Stimulated activated naive CD8-positive, alpha-beta T cell treated with anti-CD3 and anti-CD28 coated beads, Interleukin-15, Interleukin-2, amounts not matched to agents 100 ng/mL and 50 ng/mL, for 24 hours (primary cell): ENCODE measurements at regions not wholly inside any gene's neighbourhood (a gene's known extent, or its start where the extent isn't known, plus 50 kb on each side); places are given as distances from the start of the nearest gene placed in this dataset.

Experiments
- H3K27ac Mint-ChIP-seq: one replicate; pipeline ENCODE4 v1.8.0; 2021; ENCODE audit warnings: mild to moderate bottlenecking, mixed read lengths
- H3K27me3 Mint-ChIP-seq: one replicate; pipeline ENCODE4 v1.8.0; 2021; ENCODE audit warnings: mixed read lengths
- H3K36me3 Mint-ChIP-seq: one replicate; pipeline ENCODE4 v1.8.0; 2021; ENCODE audit warnings: low read depth, mixed read lengths
- H3K4me1 Mint-ChIP-seq: one replicate; pipeline ENCODE4 v1.8.0; 2021; ENCODE audit warnings: low read depth, mixed read lengths
- H3K4me3 Mint-ChIP-seq: one replicate; pipeline ENCODE4 v1.8.0; 2021; ENCODE audit warnings: mild to moderate bottlenecking, mixed read lengths
- H3K9me3 Mint-ChIP-seq: one replicate; pipeline ENCODE4 v1.8.0; 2021; ENCODE audit warnings: mixed read lengths

DNA sequence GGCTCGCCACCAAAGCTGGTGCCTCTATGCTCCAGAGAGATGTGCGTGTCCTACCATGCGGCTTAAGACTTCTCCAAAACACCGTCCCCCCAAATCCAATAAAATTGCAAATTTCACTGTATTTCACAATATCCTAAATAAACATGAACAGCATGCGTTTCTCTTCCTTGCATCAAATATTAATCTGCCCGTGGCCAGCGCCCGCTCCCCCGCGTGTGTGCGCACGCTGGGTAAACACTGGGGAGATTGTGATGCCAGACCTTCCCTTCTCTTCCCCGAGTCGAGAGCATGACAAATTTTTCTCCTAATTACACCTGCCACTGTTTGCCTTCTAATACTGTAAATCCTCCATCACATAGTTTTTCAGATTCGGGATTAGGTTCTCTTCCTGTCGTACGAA lies 148.1 kb downstream of the MRM1 start:
- no peak overlapping the region for H3K27ac Mint-ChIP-seq
- H3K36me3 Mint-ChIP-seq, result no peaks in the 10 kb centered on the region
- no peaks in the 10 kb centered on the region for H3K4me1 Mint-ChIP-seq
- H3K4me3 Mint-ChIP-seq, result no peak overlapping the region
- peaks cover 5% of the 10 kb centered on the region for H3K27me3 Mint-ChIP-seq
- H3K9me3 Mint-ChIP-seq, result no peaks in the 10 kb centered on the region

- Mint-ChIP-seq H3K9me3 (no peaks in the 10 kb centered on the region), H3K36me3 (no peaks in the 10 kb centered on the region), H3K4me1 (no peaks in the 10 kb centered on the region), H3K27ac (no peak overlapping the region), H3K27me3 (peaks cover 5% of the 10 kb centered on the region), H3K4me3 (no peak overlapping the region)
Observed at GRCh38 chr17:36750316-36750885, 149.0 kb downstream of the MRM1 start.

DNA sequence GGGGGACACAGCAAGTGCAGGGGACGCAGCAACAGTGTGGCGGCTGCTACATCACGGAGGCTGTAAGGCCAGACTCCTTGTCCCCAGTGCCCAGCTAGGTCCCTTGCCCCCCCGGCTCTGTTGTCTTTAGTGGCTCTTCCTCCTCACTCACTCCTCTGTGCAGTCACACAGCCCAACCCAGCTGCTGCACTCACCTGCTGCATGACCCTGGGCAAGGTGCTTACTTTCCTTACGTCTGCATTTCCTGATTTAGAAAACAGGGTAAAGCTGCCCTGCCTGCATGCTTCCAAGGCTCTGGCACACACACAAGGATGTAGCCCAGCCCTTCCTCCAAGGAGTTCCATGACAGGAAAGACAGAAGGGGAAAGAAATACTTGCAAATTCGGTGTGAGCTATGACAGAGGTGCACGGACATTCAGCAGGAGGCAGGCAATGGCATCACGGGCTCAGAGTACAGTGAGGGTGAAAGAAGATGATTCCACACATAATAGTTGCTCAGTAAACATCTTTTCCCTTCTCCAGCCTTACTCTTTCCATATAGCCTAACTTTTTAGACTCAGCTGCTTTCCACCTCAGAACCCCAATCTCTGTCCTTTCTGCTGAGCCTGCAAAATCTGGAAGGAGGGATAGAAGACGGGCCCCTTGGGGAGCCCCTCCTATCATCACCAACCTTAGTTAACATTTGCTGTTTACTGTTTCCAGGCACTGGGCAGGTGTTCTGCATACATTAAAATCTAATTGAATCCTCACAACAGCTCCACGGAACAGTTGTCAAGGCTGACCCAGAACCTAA lies 150.9 kb downstream of the MRM1 start:
- H3K27me3 Mint-ChIP-seq, result peaks cover 5% of the 10 kb centered on the region
- H3K36me3 Mint-ChIP-seq, result no peaks in the 10 kb centered on the region
- no peak overlapping the region for H3K27ac Mint-ChIP-seq
- no peaks in the 10 kb centered on the region for H3K9me3 Mint-ChIP-seq
- H3K4me3 Mint-ChIP-seq, result no peak overlapping the region
- no peaks in the 10 kb centered on the region for H3K4me1 Mint-ChIP-seq

- H3K36me3 Mint-ChIP-seq, result no peaks in the 10 kb centered on the region
- no peaks in the 10 kb centered on the region for H3K9me3 Mint-ChIP-seq
- no peak overlapping the region for H3K4me3 Mint-ChIP-seq
- H3K4me1 Mint-ChIP-seq, result no peaks in the 10 kb centered on the region
- H3K27me3 Mint-ChIP-seq, result peaks cover 5% of the 10 kb centered on the region
- no peak overlapping the region for H3K27ac Mint-ChIP-seq
Observed at GRCh38 chr17:36755586-36755985, 154.2 kb downstream of the MRM1 start.

GRCh38 chr17:36756695-36757094 lies 155.3 kb downstream of the MRM1 start:
- peaks cover 5% of the 10 kb centered on the region for H3K27me3 Mint-ChIP-seq
- H3K4me3 Mint-ChIP-seq, result no peak overlapping the region
- H3K27ac Mint-ChIP-seq, result no peak overlapping the region
- H3K4me1 Mint-ChIP-seq, result no peaks in the 10 kb centered on the region
- peaks cover 5% of the 10 kb centered on the region for H3K9me3 Mint-ChIP-seq
- H3K36me3 Mint-ChIP-seq, result no peaks in the 10 kb centered on the region

DNA sequence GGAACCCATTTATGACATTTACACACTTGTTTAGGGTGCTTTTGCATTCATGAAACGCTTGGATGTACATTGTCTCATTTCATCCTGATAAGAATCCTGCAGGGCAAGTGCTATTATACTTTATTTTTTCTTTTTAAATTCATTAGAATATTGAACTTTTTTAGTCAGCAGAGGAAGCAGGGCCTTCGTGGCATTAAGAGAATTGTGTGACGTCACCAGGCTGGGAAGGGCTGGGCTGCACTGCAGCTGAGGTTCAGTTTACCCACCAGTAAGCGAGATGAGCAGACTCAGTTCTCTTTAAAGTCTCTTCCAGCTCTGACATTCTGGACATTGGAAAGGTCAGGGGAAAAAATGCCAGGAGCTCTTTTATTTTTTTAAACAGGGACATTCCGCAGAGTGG lies 159.0 kb downstream of the MRM1 start:
- Mint-ChIP-seq H3K27ac (no peak overlapping the region), H3K9me3 (peaks cover 5% of the 10 kb centered on the region), H3K4me3 (no peak overlapping the region), H3K4me1 (peaks cover 16% of the 10 kb centered on the region), H3K27me3 (no peaks in the 10 kb centered on the region), H3K36me3 (no peaks in the 10 kb centered on the region)

- peaks cover 5% of the 10 kb centered on the region for H3K9me3 Mint-ChIP-seq
- peaks cover 16% of the 10 kb centered on the region for H3K4me1 Mint-ChIP-seq
- no peak overlapping the region for H3K4me3 Mint-ChIP-seq
- H3K27ac Mint-ChIP-seq, result no peak overlapping the region
- H3K36me3 Mint-ChIP-seq, result no peaks in the 10 kb centered on the region
- no peaks in the 10 kb centered on the region for H3K27me3 Mint-ChIP-seq
Observed at GRCh38 chr17:36761203-36761950, 160.0 kb downstream of the MRM1 start.

DNA sequence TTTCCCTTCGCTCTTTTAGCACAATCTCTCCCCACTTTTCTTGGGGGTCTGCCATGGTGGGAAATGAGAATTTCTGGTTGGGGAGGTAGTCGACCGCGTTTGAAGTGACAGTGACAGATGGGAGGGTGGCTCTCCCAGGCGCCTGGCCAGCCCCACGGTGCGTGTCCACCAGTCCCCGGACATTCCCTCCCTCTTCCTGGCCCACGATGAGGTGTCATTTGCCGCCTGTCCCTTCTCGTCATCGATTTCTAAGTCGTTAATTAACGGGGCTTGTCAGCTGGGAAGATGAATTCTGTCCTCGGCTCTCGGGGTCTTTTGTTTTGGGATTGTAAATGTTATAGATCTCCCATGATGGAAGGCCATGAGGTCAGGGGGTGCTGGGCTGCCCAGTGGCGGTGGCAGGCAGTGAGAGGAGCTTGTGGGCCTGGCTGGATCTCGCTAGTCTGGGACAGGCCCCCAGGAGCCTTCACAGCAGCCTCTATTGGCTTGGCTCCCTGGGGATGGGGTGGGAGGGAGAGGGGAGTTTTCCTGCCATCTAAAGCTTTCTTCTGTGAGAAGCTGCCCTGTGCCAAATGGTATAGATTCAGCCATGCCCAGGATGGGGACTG lies 164.2 kb downstream of the MRM1 start:
- Mint-ChIP-seq H3K4me3 (no peak overlapping the region), H3K9me3 (peaks cover 5% of the 10 kb centered on the region), H3K27me3 (no peaks in the 10 kb centered on the region), H3K4me1 (peaks cover 16% of the 10 kb centered on the region), H3K36me3 (no peaks in the 10 kb centered on the region), H3K27ac (no peak overlapping the region)

DNA sequence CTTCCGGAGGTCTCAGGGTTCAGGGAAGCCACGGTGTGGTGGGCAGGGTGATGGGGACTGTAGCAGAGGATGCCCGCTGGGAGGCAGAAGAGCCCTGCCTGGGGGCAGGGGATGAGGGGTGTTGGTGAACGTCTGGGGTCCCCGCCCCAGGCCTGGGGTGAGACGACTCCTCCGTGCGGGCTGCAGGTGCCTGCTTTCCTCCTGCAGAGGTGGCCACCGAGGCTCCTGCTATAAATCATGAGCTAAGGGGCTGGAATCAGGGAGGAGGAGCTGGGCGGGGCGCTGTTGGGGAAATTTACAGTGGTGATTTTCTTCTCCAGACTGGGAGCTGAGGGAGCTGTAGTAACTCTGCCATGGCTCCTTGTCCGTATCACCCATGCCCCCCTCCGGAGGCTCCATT lies 167.0 kb downstream of the MRM1 start:
- Mint-ChIP-seq H3K36me3 (no peaks in the 10 kb centered on the region), H3K27me3 (no peaks in the 10 kb centered on the region), H3K4me3 (no peak overlapping the region), H3K4me1 (peaks cover 4% of the 10 kb centered on the region), H3K27ac (no peak overlapping the region), H3K9me3 (no peaks in the 10 kb centered on the region)

DNA sequence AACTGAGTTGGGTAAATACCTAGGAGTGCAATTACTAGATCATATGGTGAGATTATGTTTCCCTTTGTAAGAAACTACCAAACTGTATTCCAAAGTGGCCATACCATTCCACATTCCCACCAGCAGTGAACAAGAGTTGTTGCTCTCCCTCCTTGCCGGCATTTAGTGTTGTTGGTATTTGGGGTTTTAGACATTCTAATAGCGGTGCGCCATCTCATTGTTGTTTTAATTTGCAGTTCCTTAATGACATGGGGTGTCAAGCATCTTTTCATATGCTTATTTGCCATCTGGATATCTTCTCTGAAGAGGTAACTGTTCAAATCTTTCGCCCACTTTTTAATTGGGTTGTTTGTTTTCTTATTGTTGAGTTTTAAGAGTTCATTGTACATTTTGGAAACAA lies 164.2 kb upstream of the LHX1 start:
- Mint-ChIP-seq H3K4me1 (no peaks in the 10 kb centered on the region), H3K4me3 (no peak overlapping the region), H3K27ac (no peak overlapping the region), H3K27me3 (peaks cover 17% of the 10 kb centered on the region), H3K9me3 (no peaks in the 10 kb centered on the region), H3K36me3 (no peaks in the 10 kb centered on the region)

DNA sequence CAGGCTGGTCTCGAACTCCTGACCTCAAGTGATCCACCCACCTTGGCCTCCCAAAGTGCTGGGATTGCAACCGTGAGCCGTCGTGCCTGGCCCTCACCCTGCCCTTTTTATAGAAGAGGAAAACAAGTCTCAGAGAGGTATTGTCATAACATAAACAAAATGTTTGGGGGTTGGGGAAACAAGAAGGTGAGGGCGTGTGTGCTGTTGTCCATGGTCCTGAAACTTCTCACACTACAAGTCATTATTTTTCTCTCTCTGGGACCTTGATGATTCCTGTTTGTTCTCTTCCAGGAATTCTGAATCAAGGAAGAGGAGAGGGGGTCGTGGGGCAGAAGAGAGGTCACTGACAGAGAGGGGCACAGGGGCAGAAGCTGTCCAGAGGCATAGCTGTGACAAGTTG lies 160.2 kb upstream of the LHX1 start:
- Mint-ChIP-seq H3K27ac (no peak overlapping the region), H3K36me3 (no peaks in the 10 kb centered on the region), H3K27me3 (peaks cover 41% of the 10 kb centered on the region), H3K4me3 (no peak overlapping the region), H3K4me1 (no peaks in the 10 kb centered on the region), H3K9me3 (no peaks in the 10 kb centered on the region)

GRCh38 chr17:36778448-36778847 lies 158.8 kb upstream of the LHX1 start:
- Mint-ChIP-seq H3K27me3 (peaks cover 46% of the 10 kb centered on the region), H3K27ac (no peak overlapping the region), H3K36me3 (no peaks in the 10 kb centered on the region), H3K9me3 (no peaks in the 10 kb centered on the region), H3K4me3 (no peak overlapping the region), H3K4me1 (no peaks in the 10 kb centered on the region)

- peaks cover 53% of the 10 kb centered on the region for H3K27me3 Mint-ChIP-seq
- no peak overlapping the region for H3K4me3 Mint-ChIP-seq
- no peaks in the 10 kb centered on the region for H3K36me3 Mint-ChIP-seq
- H3K27ac Mint-ChIP-seq, result no peak overlapping the region
- H3K4me1 Mint-ChIP-seq, result no peaks in the 10 kb centered on the region
- no peaks in the 10 kb centered on the region for H3K9me3 Mint-ChIP-seq
Observed at GRCh38 chr17:36779550-36779949, 157.7 kb upstream of the LHX1 start.

GRCh38 chr17:36784633-36785032 lies 152.6 kb upstream of the LHX1 start:
- H3K27me3 Mint-ChIP-seq, result peaks cover 33% of the 10 kb centered on the region
- H3K27ac Mint-ChIP-seq, result no peak overlapping the region
- no peaks in the 10 kb centered on the region for H3K36me3 Mint-ChIP-seq
- no peaks in the 10 kb centered on the region for H3K9me3 Mint-ChIP-seq
- H3K4me3 Mint-ChIP-seq, result no peak overlapping the region
- no peaks in the 10 kb centered on the region for H3K4me1 Mint-ChIP-seq

- no peak overlapping the region for H3K4me3 Mint-ChIP-seq
- no peaks in the 10 kb centered on the region for H3K36me3 Mint-ChIP-seq
- H3K4me1 Mint-ChIP-seq, result no peaks in the 10 kb centered on the region
- no peaks in the 10 kb centered on the region for H3K9me3 Mint-ChIP-seq
- no peak overlapping the region for H3K27ac Mint-ChIP-seq
- peaks cover 32% of the 10 kb centered on the region for H3K27me3 Mint-ChIP-seq
Observed at GRCh38 chr17:36786867-36787266, 150.4 kb upstream of the LHX1 start.
